H9 (cell line): ENCODE measurements at regions not wholly inside any gene's neighbourhood (a gene's known extent, or its start where the extent isn't known, plus 50 kb on each side); places are given as distances from the start of the nearest gene placed in this dataset.

ENCODE experiments used
- DNase-seq: peaks from one replicate; pipeline ENCODE4 v3.0.0-alpha.2; 2017
- H2AFZ ChIP-seq: one replicate; pipeline ENCODE4 v1.6.1; 2013; ENCODE audit warnings: mild to moderate bottlenecking, low read length, control low read depth, moderate library complexity
- H2AK5ac ChIP-seq: 2 replicates; pipeline ENCODE4 v1.6.1; 2013; ENCODE audit warnings: low read length, control low read depth, mixed read lengths; ENCODE audit not compliant: insufficient read length
- H2BK120ac ChIP-seq: one replicate; pipeline ENCODE4 v1.6.1; 2013; ENCODE audit warnings: low read depth, mild to moderate bottlenecking, low read length, control low read depth, inconsistent platforms; ENCODE audit not compliant: poor library complexity, severe bottlenecking
- H2BK12ac ChIP-seq: 2 replicates; pipeline ENCODE4 v1.6.1; 2013; ENCODE audit warnings: low read length, control low read depth, mixed read lengths, low read depth; ENCODE audit not compliant: insufficient read length
- H2BK15ac ChIP-seq: 2 replicates; pipeline ENCODE4 v1.6.1; 2013; ENCODE audit warnings: low read depth, low read length, control low read depth
- H2BK20ac ChIP-seq: one replicate; pipeline ENCODE4 v1.6.1; 2013; ENCODE audit warnings: low read depth, mild to moderate bottlenecking, low read length, control low read depth, inconsistent platforms; ENCODE audit not compliant: poor library complexity, severe bottlenecking
- H2BK5ac ChIP-seq: 2 replicates; pipeline ENCODE4 v1.6.1; 2013; ENCODE audit warnings: low read length, control low read depth, mixed read lengths; ENCODE audit not compliant: insufficient read length
- H3K14ac ChIP-seq: 2 replicates; pipeline ENCODE4 v1.6.1; 2013; ENCODE audit warnings: low read length, control low read depth; ENCODE audit not compliant: insufficient read depth
- H3K18ac ChIP-seq: 2 replicates; pipeline ENCODE4 v1.6.1; 2013; ENCODE audit warnings: low read depth, mild to moderate bottlenecking, mixed read lengths, low read length, control low read depth; ENCODE audit not compliant: insufficient read length
- H3K23ac ChIP-seq: 2 replicates; pipeline ENCODE4 v1.6.1; 2013; ENCODE audit warnings: low read length, control low read depth, mixed read lengths, low read depth; ENCODE audit not compliant: insufficient read length
- H3K23me2 ChIP-seq: 2 replicates; pipeline ENCODE4 v1.6.1; 2013; ENCODE audit warnings: low read depth, mild to moderate bottlenecking, mixed read lengths, low read length, control low read depth; ENCODE audit not compliant: insufficient read length, poor library complexity, severe bottlenecking
- H3K27ac ChIP-seq: 2 replicates; pipeline ENCODE4 v1.5.1; 2013; ENCODE audit warnings: low read length, control low read depth, mixed read lengths, low read depth; ENCODE audit not compliant: insufficient read length
- H3K27me3 ChIP-seq: 2 replicates; pipeline ENCODE4 v1.6.1; 2013; ENCODE audit warnings: low read length, control low read depth, inconsistent platforms; ENCODE audit not compliant: insufficient read depth
- H3K4ac ChIP-seq: 2 replicates; pipeline ENCODE4 v1.6.1; 2013; ENCODE audit warnings: low read depth, mild to moderate bottlenecking, control low read depth, inconsistent platforms, low read length, moderate library complexity
- H3K4me1 ChIP-seq: 2 replicates; pipeline ENCODE4 v1.6.1; 2013; ENCODE audit warnings: low read length, control low read depth, inconsistent platforms; ENCODE audit not compliant: insufficient read depth
- H3K4me2 ChIP-seq: 2 replicates; pipeline ENCODE4 v1.6.1; 2013; ENCODE audit warnings: low read length, control low read depth, mixed read lengths; ENCODE audit not compliant: insufficient read length, insufficient read depth
- H3K56ac ChIP-seq: 2 replicates; pipeline ENCODE4 v1.6.1; 2013; ENCODE audit warnings: low read depth, mild to moderate bottlenecking, mixed read lengths, low read length, control low read depth; ENCODE audit not compliant: insufficient read length
- H3K79me1 ChIP-seq: 2 replicates; pipeline ENCODE4 v1.6.1; 2013; ENCODE audit warnings: low read depth, mild to moderate bottlenecking, moderate library complexity, low read length, control low read depth, inconsistent platforms; ENCODE audit not compliant: insufficient read depth, poor library complexity, severe bottlenecking
- H3K79me2 ChIP-seq: 2 replicates; pipeline ENCODE4 v1.6.1; 2013; ENCODE audit warnings: low read length, control low read depth, inconsistent platforms; ENCODE audit not compliant: insufficient read depth
- H3K9ac ChIP-seq: 2 replicates; pipeline ENCODE4 v1.6.1; 2013; ENCODE audit warnings: low read length, control low read depth, mixed read lengths; ENCODE audit not compliant: insufficient read length; ENCODE audit errors: extremely low read depth
- H3K9me3 ChIP-seq: one replicate; pipeline ENCODE4 v1.6.1; 2013; ENCODE audit warnings: low read depth, low read length, inconsistent platforms; ENCODE audit not compliant: control insufficient read depth
- H3T11ph ChIP-seq: one replicate; pipeline ENCODE4 v1.6.1; 2013; ENCODE audit warnings: mild to moderate bottlenecking, low read length, control low read depth, inconsistent platforms
- H4K20me1 ChIP-seq: one replicate; pipeline ENCODE4 v1.6.1; 2013; ENCODE audit not compliant: control insufficient read depth, insufficient read length, insufficient read depth
- H4K5ac ChIP-seq: 2 replicates; pipeline ENCODE4 v1.6.1; 2013; ENCODE audit warnings: low read depth, mild to moderate bottlenecking, mixed read lengths, low read length, control low read depth; ENCODE audit not compliant: insufficient read length
- H4K8ac ChIP-seq: replicated peaks from 2 replicates; pipeline ENCODE4 v1.6.1; 2013; ENCODE audit warnings: low read length, control low read depth, mixed read lengths, low read depth; ENCODE audit not compliant: insufficient read length
- H4K91ac ChIP-seq: 2 replicates; pipeline ENCODE4 v1.6.1; 2013; ENCODE audit warnings: low read depth, mild to moderate bottlenecking, moderate library complexity, mixed read lengths, low read length, control low read depth; ENCODE audit not compliant: insufficient read length
- H3K27ac Mint-ChIP-seq, 3 experiments: 2 replicates in 2 of 3; 3 replicates in 1 of 3; pipeline ENCODE4 v1.8.0; 2020 to 2021; ENCODE audit warnings: mixed read lengths in 3 of 3, mild to moderate bottlenecking in 1 of 3, moderate library complexity in 1 of 3
- H3K27me3 Mint-ChIP-seq: 2 replicates; pipeline ENCODE4 v1.8.0; 2021; ENCODE audit warnings: low read depth, mild to moderate bottlenecking, moderate library complexity, mixed read lengths
- H3K36me3 Mint-ChIP-seq, 3 experiments: 2 replicates in 2 of 3; 3 replicates in 1 of 3; pipeline ENCODE4 v1.8.0; 2020 to 2021; ENCODE audit warnings: low read depth in 3 of 3, mixed read lengths in 3 of 3; ENCODE audit not compliant: insufficient read depth in 1 of 3
- H3K4me1 Mint-ChIP-seq, 2 experiments: 2 replicates each; pipeline ENCODE4 v1.8.0; 2020; ENCODE audit warnings: mixed read lengths in 2 of 2
- H3K4me3 Mint-ChIP-seq, 2 experiments: 2 replicates in 1 of 2; 3 replicates in 1 of 2; pipeline ENCODE4 v1.8.0; 2020 to 2021; ENCODE audit warnings: mild to moderate bottlenecking in 2 of 2, mixed read lengths in 2 of 2, moderate library complexity in 1 of 2
- H3K9me3 Mint-ChIP-seq, 2 experiments: 2 replicates in 1 of 2; 3 replicates in 1 of 2; pipeline ENCODE4 v1.8.0; 2020; ENCODE audit warnings: mild to moderate bottlenecking in 2 of 2, mixed read lengths in 2 of 2, moderate library complexity in 1 of 2
- CTCF ChIP-seq: fragments of 200-600 bp; sonication (generic); conservative IDR thresholded peaks from 3 replicates; pipeline ENCODE4 v1.8.0; 2021; ENCODE audit warnings: antibody characterized with exemption, mild to moderate bottlenecking
- WGBS: extraction: QIAGEN DNeasy Blood & Tissue Kit; methylation state at CpG from one replicate; pipeline ENCODE4 v1.1.7; 2013; ENCODE audit warnings: missing lambda C conversion rate, low lambda C conversion rate, mixed read lengths; ENCODE audit not compliant: insufficient read length; ENCODE audit errors: extremely low coverage; 5-methylcytosine and 5-hydroxymethylcytosine counted together

GRCh38 chr5:2877522-2877921 lies 126.0 kb upstream of the IRX2 start:
- Mint-ChIP-seq H3K9me3 (peaks cover 29 to 32% of the 10 kb centered on the region in 2 experiments), H3K36me3 (peaks cover 13 to 33% (median 19%) of the 10 kb centered on the region in 3 experiments), H3K4me3 (no peak overlapping the region), H3K27me3 (peaks cover 2% of the 10 kb centered on the region; the same call in 1 of the 2 replicates), H3K4me1 (peaks cover 8 to 9% of the 10 kb centered on the region in 2 experiments), H3K27ac (no peak overlapping the region)
- H3T11ph ChIP-seq = no peak overlapping the region
- peak; percentile 8 for DNase-seq
- H4K8ac ChIP-seq = no peak overlapping the region
- no peak overlapping the region for H2BK15ac ChIP-seq
- H3K79me1 ChIP-seq = no peaks in the 10 kb centered on the region
- H4K5ac ChIP-seq = no peak overlapping the region
- no peak overlapping the region for H3K27ac ChIP-seq
- H3K56ac ChIP-seq = no peak overlapping the region
- H3K23me2 ChIP-seq = no peaks in the 10 kb centered on the region
- no peak overlapping the region for H2BK20ac ChIP-seq
- no CpG with 5 or more reads among the region's 5 CpGs for WGBS
- no peak overlapping the region for H2BK12ac ChIP-seq
- no peaks in the 10 kb centered on the region for H3K4me1 ChIP-seq
- H3K18ac ChIP-seq = no peak overlapping the region
- H3K9me3 ChIP-seq = peaks cover 7% of the 10 kb centered on the region
- H4K20me1 ChIP-seq = no peaks in the 10 kb centered on the region
- no peak overlapping the region for H2AK5ac ChIP-seq
- no peak overlapping the region for H4K91ac ChIP-seq
- H3K27me3 ChIP-seq = no peaks in the 10 kb centered on the region
- no peak overlapping the region for H3K4me2 ChIP-seq
- H3K9ac ChIP-seq = no peak overlapping the region
- H3K4ac ChIP-seq = no peak overlapping the region
- no peak overlapping the region for H3K14ac ChIP-seq
- TF ChIP-seq CTCF = no peak
- no peak overlapping the region for H2BK5ac ChIP-seq
- no peak overlapping the region for H2BK120ac ChIP-seq
- no peaks in the 10 kb centered on the region for H3K79me2 ChIP-seq
- H2AFZ ChIP-seq = no peak overlapping the region
- H3K23ac ChIP-seq = no peak overlapping the region
